ENCODE measurements at regions not wholly inside any gene's neighbourhood (a gene's known extent, or its start where the extent isn't known, plus 50 kb on each side); places are given as distances from the start of the nearest gene placed in this dataset.

- TF ChIP-seq POLR2AphosphoS5 (IDR thresholded peaks at IDR 0.05; ENCODE audit: low read length): no peak
- no peak for TF ChIP-seq YY1 (IDR thresholded peaks at IDR 0.05; ENCODE audit: low read depth, low read length)
Observed at GRCh38 chr2:12881952-12882351, 165.2 kb downstream of the TRIB2 start.
